HepG2 (cell line): ENCODE measurements at regions not wholly inside any gene's neighbourhood (a gene's known extent, or its start where the extent isn't known, plus 50 kb on each side); places are given as distances from the start of the nearest gene placed in this dataset.
A peak's percentile ranks its signal among the peaks of the same experiment; 100 is the strongest.

ENCODE experiments used
- IRF2 ChIP-seq: IDR thresholded peaks from 2 replicates; pipeline ENCODE4 v1.6.1; 2018; ENCODE audit warnings: missing genetic modification reagents, missing compliant biosample characterization
- JUN ChIP-seq: sonication (generic); formaldehyde crosslinking; IDR thresholded peaks from 2 replicates; pipeline ENCODE4 v1.4.0; 2020; ENCODE audit warnings: mild to moderate bottlenecking, missing genetic modification reagents
- MNT ChIP-seq: fragments of 450-650 bp; IDR thresholded peaks from 2 replicates; pipeline ENCODE4 v1.6.1; 2016
- NFYC ChIP-seq: IDR thresholded peaks from 2 replicates; pipeline ENCODE4 v1.6.1; 2016; ENCODE audit warnings: missing genetic modification reagents, missing compliant biosample characterization
- PAF1 ChIP-seq: IDR thresholded peaks from 2 replicates; pipeline ENCODE4 v1.6.1; 2016; ENCODE audit warnings: missing genetic modification reagents, missing compliant biosample characterization
- PBX2 ChIP-seq: IDR thresholded peaks from 2 replicates; pipeline ENCODE4 v1.6.1; 2016; ENCODE audit warnings: control low read depth
- SP2 ChIP-seq: sonication (generic); formaldehyde crosslinking; IDR thresholded peaks from 2 replicates; pipeline ENCODE4 v1.5.1; 2020; ENCODE audit warnings: mild to moderate bottlenecking, missing genetic modification reagents
- TBP ChIP-seq: sonication (generic); formaldehyde crosslinking; IDR thresholded peaks from 2 replicates; pipeline ENCODE4 v1.5.0; 2020; ENCODE audit warnings: missing genetic modification reagents
- ZFP90 ChIP-seq: sonication (generic); formaldehyde crosslinking; IDR thresholded peaks from 2 replicates; pipeline ENCODE4 v1.8.0; 2022; ENCODE audit warnings: missing genetic modification reagents, mild to moderate bottlenecking, inconsistent platforms, borderline replicate concordance
- ZNF274 ChIP-seq: sonication (generic); formaldehyde crosslinking; IDR thresholded peaks from 2 replicates; pipeline ENCODE4 v1.5.1; 2020; ENCODE audit warnings: mild to moderate bottlenecking, missing genetic modification reagents
- ZNF451 ChIP-seq: sonication (generic); formaldehyde crosslinking; IDR thresholded peaks from 2 replicates; pipeline ENCODE4 v1.5.0; 2020; ENCODE audit warnings: mild to moderate bottlenecking, missing genetic modification reagents
- ZNF564 ChIP-seq: sonication (generic); formaldehyde crosslinking; IDR thresholded peaks from 2 replicates; pipeline ENCODE4 v1.8.1; 2023; ENCODE audit warnings: mild to moderate bottlenecking, missing genetic modification reagents
- ZSCAN20 ChIP-seq: sonication (generic); formaldehyde crosslinking; IDR thresholded peaks from 2 replicates; pipeline ENCODE4 v1.4.0; 2020; ENCODE audit warnings: missing genetic modification reagents, mild to moderate bottlenecking, borderline replicate concordance

DNA sequence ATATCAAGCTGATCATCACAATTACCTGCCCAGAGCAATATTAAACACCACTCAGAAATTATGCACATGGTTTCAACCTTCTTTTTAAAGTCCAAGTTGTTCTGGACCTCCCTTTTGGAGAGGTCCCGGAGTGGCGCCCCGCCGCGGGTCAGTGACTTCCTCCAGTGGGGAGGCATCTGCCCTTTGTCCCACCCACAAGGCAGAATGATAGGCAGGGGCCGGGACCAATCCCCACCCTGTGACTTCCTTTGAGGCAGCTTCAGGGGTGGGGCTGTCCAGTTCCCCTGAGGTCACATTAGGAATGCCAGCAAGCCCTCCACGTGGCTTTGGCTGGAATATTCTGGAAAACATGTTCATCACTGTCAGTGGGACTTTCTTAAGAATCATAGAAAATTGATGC, 207.0 kb downstream of the ANKRD60 start (continued):
- TF ChIP-seq ZSCAN20 (CRISPR knock-in tag) (no peak), ZNF564 (CRISPR knock-in tag) (no peak), MNT (0 out of 2 replicates have a peak, but pooled peaks have one; percentile 6), PAF1 (CRISPR knock-in tag) (no peak), ZNF274 (CRISPR knock-in tag) (no peak), TBP (CRISPR knock-in tag) (no peak), ZNF451 (CRISPR knock-in tag) (no peak), SP2 (CRISPR knock-in tag) (0 out of 2 replicates have a peak, but pooled peaks have one; percentile 31), JUN (no peak), ZFP90 (CRISPR knock-in tag) (no peak), IRF2 (CRISPR knock-in tag) (no peak), PBX2 (CRISPR knock-in tag) (peak; percentile 44; the same call in 1 of the 2 replicates), NFYC (peak; percentile 62)
